ENCODE measurements at regions not wholly inside any gene's neighbourhood (a gene's known extent, or its start where the extent isn't known, plus 50 kb on each side); places are given as distances from the start of the nearest gene placed in this dataset.
"Not testable (repeated sequence)": the region's sequence is repeated elsewhere in the genome, so short reads cannot be mapped to it uniquely, and the experiment has no call there.

GRCh38 chr5:67984546-67984945 is 231.0 kb upstream of the PIK3R1 start:
- no peak overlapping the region for H3K27ac Mint-ChIP-seq
- peaks cover 10% of the 10 kb centered on the region for H3K4me1 Mint-ChIP-seq
- Histone ChIP-seq H3K4me3 (ENCODE audit: control extremely low read depth in 1 of 5, extremely low read depth in 1 of 5, insufficient read depth in 1 of 5, low read depth in 2 of 5, low read length in 4 of 5) (no peak overlapping the region), H3K79me2 (ENCODE audit: control insufficient read depth, insufficient read depth, low read length) (no peaks in the 10 kb centered on the region), H3K36me3 (replicated peaks in 1 of 2; ENCODE audit: control extremely low read depth in 1 of 2, control insufficient read depth in 1 of 2, extremely low read depth in 1 of 2, insufficient read depth in 2 of 2, low read length in 1 of 2) (no peaks in the 10 kb centered on the region), H3K4me1 (ENCODE audit: control insufficient read depth in 2 of 2, insufficient read depth in 2 of 2, low read length in 2 of 2) (peaks cover 5 to 8% of the 10 kb centered on the region in 2 donors), H3K9ac (ENCODE audit: low read length) (no peak overlapping the region), H4K20me1 (ENCODE audit: control insufficient read depth, insufficient read depth, low read length, poor library complexity, severe bottlenecking) (no peaks in the 10 kb centered on the region), H3K9me3 (ENCODE audit: control extremely low read depth in 1 of 3, control insufficient read depth in 2 of 3, insufficient read depth in 1 of 3, low read length in 2 of 3) (no peaks in the 10 kb centered on the region), H2AFZ (ENCODE audit: insufficient read depth, low read depth, low read length, poor library complexity, severe bottlenecking) (no peak overlapping the region), H3K27me3 (replicated peaks in 1 of 4; ENCODE audit: control extremely low read depth in 1 of 4, control insufficient read depth in 3 of 4, insufficient read depth in 4 of 4, low read length in 3 of 4) (no peaks in the 10 kb centered on the region), H3K4me2 (replicated peaks; ENCODE audit: low read depth, low read length, poor library complexity, severe bottlenecking) (no peak overlapping the region), H3K27ac (ENCODE audit: low read length in 2 of 2) (no peak overlapping the region)
- CTCF ChIA-PET = no interaction called here
- no CpG with 5 or more reads among the region's 2 CpGs for WGBS (ENCODE audit: insufficient coverage)
- H3K9me3 Mint-ChIP-seq (ENCODE audit: insufficient read depth) = no peaks in the 10 kb centered on the region
- intact Hi-C loops (cut with micrococcal nuclease) = no loop called here
- H3K27me3 Mint-ChIP-seq = no peaks in the 10 kb centered on the region
- ATAC-seq (ENCODE audit: low read depth) (no peak), DNase-seq (no peak)
- TF ChIP-seq EZH2 (IDR thresholded peaks at IDR 0.05; ENCODE audit: borderline replicate concordance, insufficient read depth, low read depth, low read length, poor library complexity, severe bottlenecking) (no peak), CTCF (IDR thresholded peaks at IDR 0.05) (no peak)
- H3K4me3 Mint-ChIP-seq = no peak overlapping the region
- POLR2A ChIA-PET = no interaction called here

GRCh38 chr5:67983251-67984110 is 232.1 kb upstream of the PIK3R1 start:
- Histone ChIP-seq H2AFZ (ENCODE audit: insufficient read depth, low read depth, low read length, poor library complexity, severe bottlenecking) (no peak overlapping the region), H3K27ac (ENCODE audit: low read length in 2 of 2) (no peak overlapping the region), H3K79me2 (ENCODE audit: control insufficient read depth, insufficient read depth, low read length) (no peaks in the 10 kb centered on the region), H3K27me3 (replicated peaks in 1 of 4; ENCODE audit: control extremely low read depth in 1 of 4, control insufficient read depth in 3 of 4, insufficient read depth in 4 of 4, low read length in 3 of 4) (no peaks in the 10 kb centered on the region), H3K4me2 (replicated peaks; ENCODE audit: low read depth, low read length, poor library complexity, severe bottlenecking) (no peak overlapping the region), H3K4me3 (ENCODE audit: control extremely low read depth in 1 of 5, extremely low read depth in 1 of 5, insufficient read depth in 1 of 5, low read depth in 2 of 5, low read length in 4 of 5) (no peak overlapping the region), H3K9ac (ENCODE audit: low read length) (no peak overlapping the region), H3K36me3 (replicated peaks in 1 of 2; ENCODE audit: control extremely low read depth in 1 of 2, control insufficient read depth in 1 of 2, extremely low read depth in 1 of 2, insufficient read depth in 2 of 2, low read length in 1 of 2) (no peaks in the 10 kb centered on the region), H4K20me1 (ENCODE audit: control insufficient read depth, insufficient read depth, low read length, poor library complexity, severe bottlenecking) (no peaks in the 10 kb centered on the region), H3K9me3 (ENCODE audit: control extremely low read depth in 1 of 3, control insufficient read depth in 2 of 3, insufficient read depth in 1 of 3, low read length in 2 of 3) (no peaks in the 10 kb centered on the region), H3K4me1 (ENCODE audit: control insufficient read depth in 2 of 2, insufficient read depth in 2 of 2, low read length in 2 of 2) (peaks cover 5 to 8% of the 10 kb centered on the region in 2 donors)
- intact Hi-C loops (cut with micrococcal nuclease) = no loop called here
- 32% methylated on average over 4 of the region's 7 CpGs for WGBS (ENCODE audit: insufficient coverage)
- CTCF ChIA-PET = no interaction called here
- Mint-ChIP-seq H3K27ac (no peak overlapping the region), H3K27me3 (no peaks in the 10 kb centered on the region), H3K9me3 (ENCODE audit: insufficient read depth) (no peaks in the 10 kb centered on the region), H3K4me1 (peaks cover 10% of the 10 kb centered on the region), H3K4me3 (no peak overlapping the region)
- ATAC-seq (ENCODE audit: low read depth) (no peak), DNase-seq (no peak)
- POLR2A ChIA-PET = no interaction called here
- TF ChIP-seq CTCF (IDR thresholded peaks at IDR 0.05) (no peak), EZH2 (IDR thresholded peaks at IDR 0.05; ENCODE audit: borderline replicate concordance, insufficient read depth, low read depth, low read length, poor library complexity, severe bottlenecking) (no peak)

GRCh38 chr5:67982160-67982559 is 233.4 kb upstream of the PIK3R1 start:
- H3K9me3 Mint-ChIP-seq (ENCODE audit: insufficient read depth); H3K4me3 ChIP-seq (ENCODE audit: control extremely low read depth in 1 of 5, extremely low read depth in 1 of 5, insufficient read depth in 1 of 5, low read depth in 2 of 5, low read length in 4 of 5); H3K4me1 ChIP-seq (ENCODE audit: control insufficient read depth in 2 of 2, insufficient read depth in 2 of 2, low read length in 2 of 2); H3K9ac ChIP-seq (ENCODE audit: low read length); H3K4me3 Mint-ChIP-seq; DNase-seq; H2AFZ ChIP-seq (ENCODE audit: insufficient read depth, low read depth, low read length, poor library complexity, severe bottlenecking); H3K27me3 Mint-ChIP-seq; H3K27ac Mint-ChIP-seq; ATAC-seq (ENCODE audit: low read depth); H3K4me2 ChIP-seq (replicated peaks; ENCODE audit: low read depth, low read length, poor library complexity, severe bottlenecking); H3K27me3 ChIP-seq (replicated peaks in 1 of 4; ENCODE audit: control extremely low read depth in 1 of 4, control insufficient read depth in 3 of 4, insufficient read depth in 4 of 4, low read length in 3 of 4); H3K79me2 ChIP-seq (ENCODE audit: control insufficient read depth, insufficient read depth, low read length); H3K27ac ChIP-seq (ENCODE audit: low read length in 2 of 2); H3K36me3 ChIP-seq (replicated peaks in 1 of 2; ENCODE audit: control extremely low read depth in 1 of 2, control insufficient read depth in 1 of 2, extremely low read depth in 1 of 2, insufficient read depth in 2 of 2, low read length in 1 of 2); H3K9me3 ChIP-seq (ENCODE audit: control extremely low read depth in 1 of 3, control insufficient read depth in 2 of 3, insufficient read depth in 1 of 3, low read length in 2 of 3); intact Hi-C loops (cut with micrococcal nuclease); H4K20me1 ChIP-seq (ENCODE audit: control insufficient read depth, insufficient read depth, low read length, poor library complexity, severe bottlenecking); CTCF ChIA-PET; POLR2A ChIA-PET: not testable (repeated sequence)
- no CpG with 5 or more reads among the region's 4 CpGs for WGBS (ENCODE audit: insufficient coverage)
- H3K4me1 Mint-ChIP-seq = peaks cover 13% of the 10 kb centered on the region

Measured in B cell (primary cell).